A549 (cell line): ENCODE measurements at regions not wholly inside any gene's neighbourhood (a gene's known extent, or its start where the extent isn't known, plus 50 kb on each side); places are given as distances from the start of the nearest gene placed in this dataset.

Source experiments
- CHD4 ChIP-seq: fragments of 200-600 bp; sonication (generic); IDR thresholded peaks from 2 replicates; pipeline ENCODE4 v1.6.1; 2016; ENCODE audit warnings: antibody characterized with exemption, mild to moderate bottlenecking, borderline replicate concordance
- CTCF ChIP-seq: fragments of >200 bp; sonication (Bioruptor Twin); formaldehyde crosslinking; IDR thresholded peaks from 3 replicates; pipeline ENCODE4 v1.5.1; 2016
- EP300 ChIP-seq, 2 experiments: fragments of >200 bp; sonication (Bioruptor Twin); formaldehyde crosslinking; IDR thresholded peaks; 2 replicates in 1 of 2; 3 replicates in 1 of 2; pipeline ENCODE4 v1.6.1; 2016 to 2017
- HOXA7 ChIP-seq: fragments of 250-450 bp; sonication (Bioruptor Pico); IDR thresholded peaks from 2 replicates; pipeline ENCODE4 v1.5.0; 2020; ENCODE audit warnings: mild to moderate bottlenecking, moderate library complexity
- JUN ChIP-seq, 2 experiments: fragments of >200 bp; sonication (Bioruptor Twin); formaldehyde crosslinking; IDR thresholded peaks; 2 replicates in 1 of 2; 3 replicates in 1 of 2; pipeline ENCODE4 v1.6.1; 2016 to 2017
- NFE2L2 ChIP-seq: fragments of 150-350 bp; conservative IDR thresholded peaks from 2 replicates; pipeline ENCODE4 v1.6.1; 2014; ENCODE audit warnings: low read length
- POLR2A ChIP-seq: IDR thresholded peaks from 2 replicates; pipeline ENCODE4 v1.6.1; 2012; ENCODE audit warnings: mild to moderate bottlenecking, low read length
- POLR2AphosphoS2 ChIP-seq: conservative IDR thresholded peaks from 2 replicates; pipeline ENCODE4 v1.6.1; 2012; ENCODE audit warnings: low read length, improper control_type of control experiment, inconsistent platforms
- RFX5 ChIP-seq: fragments of 450-650 bp; IDR thresholded peaks from 2 replicates; pipeline ENCODE4 v1.7.1; 2014; ENCODE audit warnings: antibody characterized with exemption, mild to moderate bottlenecking, moderate library complexity
- TP53 ChIP-seq: fragments of 250-450 bp; sonication (Bioruptor Pico); IDR thresholded peaks from 2 replicates; pipeline ENCODE4 v1.5.0; 2021; ENCODE audit warnings: mild to moderate bottlenecking, moderate library complexity
- USF2 ChIP-seq: fragments of 450-650 bp; IDR thresholded peaks from 2 replicates; pipeline ENCODE4 v1.6.1; 2014; ENCODE audit warnings: antibody characterized with exemption

- TF ChIP-seq CTCF (no peak), POLR2A (no peak), JUN (IDR thresholded peaks at IDR 0.05) (no peak), POLR2AphosphoS2 (no peak), HOXA7 (no peak), USF2 (no peak), TP53 (no peak), NFE2L2 (no peak), EP300 (IDR thresholded peaks at IDR 0.05) (no peak), RFX5 (no peak), CHD4 (no peak)
Measured at GRCh38 chr6:76771059-76771634, 692.1 kb downstream of the HTR1B start.
